ENCODE measurements at regions not wholly inside any gene's neighbourhood (a gene's known extent, or its start where the extent isn't known, plus 50 kb on each side); places are given as distances from the start of the nearest gene placed in this dataset.

DNA sequence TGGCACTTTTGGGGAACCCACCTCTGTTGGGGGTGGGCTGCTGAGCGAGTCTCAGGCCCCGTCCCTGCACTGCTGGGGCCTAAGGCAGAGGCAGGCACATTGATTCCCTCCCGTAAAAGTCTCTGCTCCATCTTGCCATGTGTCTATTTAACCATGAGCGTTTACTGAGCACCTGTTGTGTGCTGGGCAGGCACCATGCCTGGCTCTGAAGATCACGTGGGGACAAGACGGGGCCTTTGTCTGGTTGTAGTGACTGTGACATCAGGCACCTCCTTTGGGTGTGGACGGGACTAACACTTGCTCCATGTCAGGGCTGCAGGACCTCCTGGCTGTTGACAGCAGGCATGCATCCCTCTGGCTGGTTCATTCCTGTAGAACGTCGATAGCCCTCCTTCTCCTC is 204.7 kb upstream of the CIBAR2 start:
- Histone ChIP-seq H3K27me3 (ENCODE audit: insufficient read depth, low read depth, low read length) (no peaks in the 10 kb centered on the region), H3K9me2 (ENCODE audit: insufficient read depth, low read length) (no peaks in the 10 kb centered on the region), H3K9ac (ENCODE audit: low read length) (no peak overlapping the region), H4K20me1 (ENCODE audit: insufficient read depth) (no peaks in the 10 kb centered on the region), H3K36me3 (ENCODE audit: insufficient read depth, low read length) (no peaks in the 10 kb centered on the region), H3K9me3 (ENCODE audit: low read length) (no peaks in the 10 kb centered on the region), H3K79me2 (replicated peaks; ENCODE audit: insufficient read depth, low read length) (no peaks in the 10 kb centered on the region), H3F3A (ENCODE audit: insufficient read depth, low read length, poor library complexity, severe bottlenecking) (no peaks in the 10 kb centered on the region), H3K4me3 (ENCODE audit: low read length) (no peak overlapping the region), H3K27ac (ENCODE audit: low read length) (peak overlapping the region; percentile 66), H3K4me2 (ENCODE audit: low read length) (no peak overlapping the region), H2AFZ (ENCODE audit: low read depth, low read length) (no peak overlapping the region)
- TF ChIP-seq MXI1 (conservative IDR thresholded peaks at IDR 0.05; ENCODE audit: poor library complexity, severe bottlenecking) (no peak), RAD21 (conservative IDR thresholded peaks at IDR 0.05) (no peak), SMC3 (conservative IDR thresholded peaks at IDR 0.05; ENCODE audit: poor library complexity) (no peak), POLR2AphosphoS5 (IDR thresholded peaks at IDR 0.05) (no peak), EZH2 (IDR thresholded peaks at IDR 0.05; ENCODE audit: borderline replicate concordance, insufficient read depth, low read length, poor library complexity, severe bottlenecking) (no peak), TAF1 (IDR thresholded peaks at IDR 0.05; ENCODE audit: low read depth) (no peak), EP300 (conservative IDR thresholded peaks at IDR 0.05; ENCODE audit: poor library complexity, severe bottlenecking) (no peak)
- TF ChIP-seq, protein P1, sequence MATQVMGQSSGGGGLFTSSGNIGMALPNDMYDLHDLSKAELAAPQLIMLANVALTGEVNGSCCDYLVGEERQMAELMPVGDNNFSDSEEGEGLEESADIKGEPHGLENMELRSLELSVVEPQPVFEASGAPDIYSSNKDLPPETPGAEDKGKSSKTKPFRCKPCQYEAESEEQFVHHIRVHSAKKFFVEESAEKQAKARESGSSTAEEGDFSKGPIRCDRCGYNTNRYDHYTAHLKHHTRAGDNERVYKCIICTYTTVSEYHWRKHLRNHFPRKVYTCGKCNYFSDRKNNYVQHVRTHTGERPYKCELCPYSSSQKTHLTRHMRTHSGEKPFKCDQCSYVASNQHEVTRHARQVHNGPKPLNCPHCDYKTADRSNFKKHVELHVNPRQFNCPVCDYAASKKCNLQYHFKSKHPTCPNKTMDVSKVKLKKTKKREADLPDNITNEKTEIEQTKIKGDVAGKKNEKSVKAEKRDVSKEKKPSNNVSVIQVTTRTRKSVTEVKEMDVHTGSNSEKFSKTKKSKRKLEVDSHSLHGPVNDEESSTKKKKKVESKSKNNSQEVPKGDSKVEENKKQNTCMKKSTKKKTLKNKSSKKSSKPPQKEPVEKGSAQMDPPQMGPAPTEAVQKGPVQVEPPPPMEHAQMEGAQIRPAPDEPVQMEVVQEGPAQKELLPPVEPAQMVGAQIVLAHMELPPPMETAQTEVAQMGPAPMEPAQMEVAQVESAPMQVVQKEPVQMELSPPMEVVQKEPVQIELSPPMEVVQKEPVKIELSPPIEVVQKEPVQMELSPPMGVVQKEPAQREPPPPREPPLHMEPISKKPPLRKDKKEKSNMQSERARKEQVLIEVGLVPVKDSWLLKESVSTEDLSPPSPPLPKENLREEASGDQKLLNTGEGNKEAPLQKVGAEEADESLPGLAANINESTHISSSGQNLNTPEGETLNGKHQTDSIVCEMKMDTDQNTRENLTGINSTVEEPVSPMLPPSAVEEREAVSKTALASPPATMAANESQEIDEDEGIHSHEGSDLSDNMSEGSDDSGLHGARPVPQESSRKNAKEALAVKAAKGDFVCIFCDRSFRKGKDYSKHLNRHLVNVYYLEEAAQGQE (IDR thresholded peaks at IDR 0.05; ENCODE audit: borderline replicate concordance): no peak
- TF ChIP-seq, protein P2, sequence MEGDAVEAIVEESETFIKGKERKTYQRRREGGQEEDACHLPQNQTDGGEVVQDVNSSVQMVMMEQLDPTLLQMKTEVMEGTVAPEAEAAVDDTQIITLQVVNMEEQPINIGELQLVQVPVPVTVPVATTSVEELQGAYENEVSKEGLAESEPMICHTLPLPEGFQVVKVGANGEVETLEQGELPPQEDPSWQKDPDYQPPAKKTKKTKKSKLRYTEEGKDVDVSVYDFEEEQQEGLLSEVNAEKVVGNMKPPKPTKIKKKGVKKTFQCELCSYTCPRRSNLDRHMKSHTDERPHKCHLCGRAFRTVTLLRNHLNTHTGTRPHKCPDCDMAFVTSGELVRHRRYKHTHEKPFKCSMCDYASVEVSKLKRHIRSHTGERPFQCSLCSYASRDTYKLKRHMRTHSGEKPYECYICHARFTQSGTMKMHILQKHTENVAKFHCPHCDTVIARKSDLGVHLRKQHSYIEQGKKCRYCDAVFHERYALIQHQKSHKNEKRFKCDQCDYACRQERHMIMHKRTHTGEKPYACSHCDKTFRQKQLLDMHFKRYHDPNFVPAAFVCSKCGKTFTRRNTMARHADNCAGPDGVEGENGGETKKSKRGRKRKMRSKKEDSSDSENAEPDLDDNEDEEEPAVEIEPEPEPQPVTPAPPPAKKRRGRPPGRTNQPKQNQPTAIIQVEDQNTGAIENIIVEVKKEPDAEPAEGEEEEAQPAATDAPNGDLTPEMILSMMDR (IDR thresholded peaks at IDR 0.05; ENCODE audit: poor library complexity, severe bottlenecking): no peak

DNA sequence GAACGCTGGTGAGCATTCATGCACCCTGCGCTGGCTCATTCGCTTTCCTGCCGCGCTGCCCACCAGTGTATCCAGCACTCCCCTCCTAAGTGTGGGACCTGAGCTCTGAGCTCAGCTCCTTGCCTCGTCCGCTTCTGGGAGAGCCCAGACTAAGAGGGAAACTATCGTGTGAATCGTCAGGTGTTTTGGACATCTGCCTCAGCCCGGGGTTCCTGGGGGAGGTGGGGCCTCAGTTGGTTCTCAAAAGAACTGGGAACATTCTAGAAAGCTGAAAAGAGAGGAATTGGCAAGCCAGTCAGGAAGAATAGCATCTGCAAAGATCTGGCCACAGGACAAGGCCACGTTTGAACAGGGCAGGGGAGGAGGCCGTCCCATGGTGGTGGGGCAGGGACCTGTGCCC is 205.4 kb upstream of the CIBAR2 start:
- Histone ChIP-seq H3K36me3 (ENCODE audit: insufficient read depth, low read length) (no peaks in the 10 kb centered on the region), H3K27ac (ENCODE audit: low read length) (no peak overlapping the region), H3K27me3 (ENCODE audit: insufficient read depth, low read depth, low read length) (no peaks in the 10 kb centered on the region), H2AFZ (ENCODE audit: low read depth, low read length) (no peak overlapping the region), H3K9me2 (ENCODE audit: insufficient read depth, low read length) (no peaks in the 10 kb centered on the region), H4K20me1 (ENCODE audit: insufficient read depth) (no peaks in the 10 kb centered on the region), H3K79me2 (replicated peaks; ENCODE audit: insufficient read depth, low read length) (no peaks in the 10 kb centered on the region), H3K4me2 (ENCODE audit: low read length) (no peak overlapping the region), H3F3A (ENCODE audit: insufficient read depth, low read length, poor library complexity, severe bottlenecking) (no peaks in the 10 kb centered on the region), H3K9ac (ENCODE audit: low read length) (no peak overlapping the region), H3K9me3 (ENCODE audit: low read length) (no peaks in the 10 kb centered on the region), H3K4me3 (ENCODE audit: low read length) (no peak overlapping the region)
- TF ChIP-seq, protein P2 (IDR thresholded peaks at IDR 0.05; ENCODE audit: poor library complexity, severe bottlenecking): no peak
- TF ChIP-seq, protein P1 (IDR thresholded peaks at IDR 0.05; ENCODE audit: borderline replicate concordance): no peak
- no peak for TF ChIP-seq POLR2AphosphoS5 (IDR thresholded peaks at IDR 0.05)
- TF ChIP-seq RAD21 (conservative IDR thresholded peaks at IDR 0.05): no peak
- no peak for TF ChIP-seq MXI1 (conservative IDR thresholded peaks at IDR 0.05; ENCODE audit: poor library complexity, severe bottlenecking)
- no peak for TF ChIP-seq SMC3 (conservative IDR thresholded peaks at IDR 0.05; ENCODE audit: poor library complexity)
- no peak for TF ChIP-seq TAF1 (IDR thresholded peaks at IDR 0.05; ENCODE audit: low read depth)
- no peak for TF ChIP-seq EP300 (conservative IDR thresholded peaks at IDR 0.05; ENCODE audit: poor library complexity, severe bottlenecking)
- no peak for TF ChIP-seq EZH2 (IDR thresholded peaks at IDR 0.05; ENCODE audit: borderline replicate concordance, insufficient read depth, low read length, poor library complexity, severe bottlenecking)
